ENCODE measurements at regions not wholly inside any gene's neighbourhood (a gene's known extent, or its start where the extent isn't known, plus 50 kb on each side); places are given as distances from the start of the nearest gene placed in this dataset.

GRCh38 chr10:114726820-114727271, 68.8 kb upstream of the ABLIM1 start:
- no peak for DNase-seq
- Histone ChIP-seq H3K4me3 (ENCODE audit: low read length) (no peak overlapping the region), H3K36me3 (replicated peaks; ENCODE audit: insufficient read depth, low read length) (no peaks in the 10 kb centered on the region), H2AFZ (ENCODE audit: low read length) (no peak overlapping the region), H3K4me1 (ENCODE audit: low read length) (no peaks in the 10 kb centered on the region), H3F3A (ENCODE audit: insufficient read depth, low read length) (no peaks in the 10 kb centered on the region), H3K79me2 (ENCODE audit: low read length) (no peaks in the 10 kb centered on the region), H3K9me2 (replicated peaks; ENCODE audit: insufficient read depth, low read length) (no peaks in the 10 kb centered on the region), H3K9me3 (replicated peaks; ENCODE audit: insufficient read depth, low read length) (no peaks in the 10 kb centered on the region), H4K20me1 (ENCODE audit: insufficient read depth, low read length) (no peaks in the 10 kb centered on the region), H3K9ac (ENCODE audit: low read length) (no peak overlapping the region), H3K4me2 (ENCODE audit: low read depth, low read length) (no peak overlapping the region), H3K27me3 (replicated peaks; ENCODE audit: insufficient read depth, low read length) (no peaks in the 10 kb centered on the region), H3K27ac (ENCODE audit: low read length) (no peak overlapping the region)
- TF ChIP-seq EZH2 (optimal IDR thresholded peaks at IDR 0.05; ENCODE audit: low read depth, low read length) (no peak), CTCF (IDR thresholded peaks at IDR 0.05; ENCODE audit: low read length) (no peak), EZH2phosphoT487 (IDR thresholded peaks at IDR 0.05; ENCODE audit: low read length) (no peak)

GRCh38 chr10:114728325-114728724, 70.2 kb upstream of the ABLIM1 start:
- no peak for TF ChIP-seq EZH2 (optimal IDR thresholded peaks at IDR 0.05; ENCODE audit: low read depth, low read length)
- Histone ChIP-seq H2AFZ (ENCODE audit: low read length) (no peak overlapping the region), H3K4me2 (ENCODE audit: low read depth, low read length) (no peak overlapping the region)

GRCh38 chr10:114729103-114729659, 71.1 kb upstream of the ABLIM1 start:
- TF ChIP-seq EZH2 (optimal IDR thresholded peaks at IDR 0.05; ENCODE audit: low read depth, low read length) (no peak), EZH2phosphoT487 (IDR thresholded peaks at IDR 0.05; ENCODE audit: low read length) (no peak), CTCF (IDR thresholded peaks at IDR 0.05; ENCODE audit: low read length) (no peak)

More at GRCh38 chr10:114728325-114728724, 70.2 kb upstream of the ABLIM1 start:
- DNase-seq, result no peak
- no peaks in the 10 kb centered on the region for H3K79me2 ChIP-seq (ENCODE audit: low read length)
- no peaks in the 10 kb centered on the region for H4K20me1 ChIP-seq (ENCODE audit: insufficient read depth, low read length)
- no peak overlapping the region for H3K27ac ChIP-seq (ENCODE audit: low read length)
- no peaks in the 10 kb centered on the region for H3K4me1 ChIP-seq (ENCODE audit: low read length)
- H3K9me3 ChIP-seq (replicated peaks; ENCODE audit: insufficient read depth, low read length), result no peaks in the 10 kb centered on the region; the same call in 1 of the 2 replicates
- H3K27me3 ChIP-seq (replicated peaks; ENCODE audit: insufficient read depth, low read length), result no peaks in the 10 kb centered on the region
- no peaks in the 10 kb centered on the region for H3F3A ChIP-seq (ENCODE audit: insufficient read depth, low read length)
- no peaks in the 10 kb centered on the region for H3K36me3 ChIP-seq (replicated peaks; ENCODE audit: insufficient read depth, low read length)
- H3K9ac ChIP-seq (ENCODE audit: low read length), result no peak overlapping the region
- H3K9me2 ChIP-seq (replicated peaks; ENCODE audit: insufficient read depth, low read length), result no peaks in the 10 kb centered on the region
- no peak overlapping the region for H3K4me3 ChIP-seq (ENCODE audit: low read length)

GRCh38 chr10:114730291-114730690, 72.2 kb upstream of the ABLIM1 start:
- no peak for DNase-seq
- Histone ChIP-seq H3K27ac (ENCODE audit: low read length) (no peak overlapping the region), H3K4me2 (ENCODE audit: low read depth, low read length) (no peak overlapping the region), H3F3A (ENCODE audit: insufficient read depth, low read length) (no peaks in the 10 kb centered on the region), H3K36me3 (replicated peaks; ENCODE audit: insufficient read depth, low read length) (no peaks in the 10 kb centered on the region), H3K27me3 (replicated peaks; ENCODE audit: insufficient read depth, low read length) (no peaks in the 10 kb centered on the region), H3K9ac (ENCODE audit: low read length) (no peak overlapping the region), H3K9me2 (replicated peaks; ENCODE audit: insufficient read depth, low read length) (no peaks in the 10 kb centered on the region), H3K9me3 (replicated peaks; ENCODE audit: insufficient read depth, low read length) (no peaks in the 10 kb centered on the region; the same call in 1 of the 2 replicates), H3K79me2 (ENCODE audit: low read length) (no peaks in the 10 kb centered on the region), H3K4me3 (ENCODE audit: low read length) (no peak overlapping the region), H3K4me1 (ENCODE audit: low read length) (no peaks in the 10 kb centered on the region), H4K20me1 (ENCODE audit: insufficient read depth, low read length) (no peaks in the 10 kb centered on the region), H2AFZ (ENCODE audit: low read length) (no peak overlapping the region)
- TF ChIP-seq EZH2phosphoT487 (IDR thresholded peaks at IDR 0.05; ENCODE audit: low read length) (no peak), CTCF (IDR thresholded peaks at IDR 0.05; ENCODE audit: low read length) (no peak), EZH2 (optimal IDR thresholded peaks at IDR 0.05; ENCODE audit: low read depth, low read length) (no peak)

More at GRCh38 chr10:114729103-114729659, 71.1 kb upstream of the ABLIM1 start:
- no peaks in the 10 kb centered on the region; the same call in 1 of the 2 replicates for H3K9me3 ChIP-seq (replicated peaks; ENCODE audit: insufficient read depth, low read length)
- no peak overlapping the region for H2AFZ ChIP-seq (ENCODE audit: low read length)
- H3K4me2 ChIP-seq (ENCODE audit: low read depth, low read length), result no peak overlapping the region
- no peaks in the 10 kb centered on the region for H3K79me2 ChIP-seq (ENCODE audit: low read length)
- no peaks in the 10 kb centered on the region for H3K36me3 ChIP-seq (replicated peaks; ENCODE audit: insufficient read depth, low read length)
- H3F3A ChIP-seq (ENCODE audit: insufficient read depth, low read length), result no peaks in the 10 kb centered on the region
- H4K20me1 ChIP-seq (ENCODE audit: insufficient read depth, low read length), result no peaks in the 10 kb centered on the region
- no peak for DNase-seq
- H3K27ac ChIP-seq (ENCODE audit: low read length), result no peak overlapping the region
- H3K27me3 ChIP-seq (replicated peaks; ENCODE audit: insufficient read depth, low read length), result no peaks in the 10 kb centered on the region
- H3K4me3 ChIP-seq (ENCODE audit: low read length), result no peak overlapping the region
- H3K9ac ChIP-seq (ENCODE audit: low read length), result no peak overlapping the region
- no peaks in the 10 kb centered on the region for H3K9me2 ChIP-seq (replicated peaks; ENCODE audit: insufficient read depth, low read length)
- no peaks in the 10 kb centered on the region for H3K4me1 ChIP-seq (ENCODE audit: low read length)
